ENCODE measurements at regions not wholly inside any gene's neighbourhood (a gene's known extent, or its start where the extent isn't known, plus 50 kb on each side); places are given as distances from the start of the nearest gene placed in this dataset.

DNA sequence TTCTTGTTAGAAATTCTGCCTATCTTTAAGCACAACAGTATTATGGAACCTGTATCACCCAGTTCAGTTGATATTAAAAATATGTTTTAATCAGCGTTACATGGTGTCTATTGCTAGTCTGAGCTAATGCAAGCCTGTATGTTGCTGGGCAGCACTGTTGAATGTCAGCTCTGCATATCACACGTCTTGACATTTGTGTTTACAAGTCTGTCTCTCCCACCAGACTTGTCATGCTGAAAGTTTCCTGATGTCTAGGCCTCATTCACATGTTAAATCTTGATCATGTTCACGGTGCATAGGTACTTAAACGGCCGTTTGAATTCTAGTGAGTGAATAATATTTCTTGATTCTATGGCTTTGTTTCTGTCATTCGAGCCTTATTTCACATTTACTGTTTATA is 385.0 kb downstream of the SOCS6 start:
- Mint-ChIP-seq H3K4me3 (ENCODE audit: unreplicated experiment) (no peak overlapping the region), H3K9me3 (ENCODE audit: unreplicated experiment) (no peaks in the 10 kb centered on the region), H3K4me1 (ENCODE audit: insufficient read depth, unreplicated experiment) (no peaks in the 10 kb centered on the region), H3K27me3 (ENCODE audit: insufficient read depth, unreplicated experiment) (peaks cover 4% of the 10 kb centered on the region), H3K27ac (ENCODE audit: low read depth, unreplicated experiment) (no peak overlapping the region), H3K36me3 (ENCODE audit: insufficient read depth, unreplicated experiment) (no peaks in the 10 kb centered on the region)
- no peak for DNase-seq (ENCODE audit: unreplicated experiment)
- CTCF ChIA-PET = interaction anchor here (1.1 kb wide), 1 partner anchor 15 kb away, joined by 3 read pairs; no protein-coding TSS in a partner anchor
- POLR2A ChIA-PET = interaction anchor here (1.2 kb wide), 1 partner anchor 10 kb away, joined by 3 read pairs; no protein-coding TSS in a partner anchor
- TF ChIP-seq, protein P1, sequence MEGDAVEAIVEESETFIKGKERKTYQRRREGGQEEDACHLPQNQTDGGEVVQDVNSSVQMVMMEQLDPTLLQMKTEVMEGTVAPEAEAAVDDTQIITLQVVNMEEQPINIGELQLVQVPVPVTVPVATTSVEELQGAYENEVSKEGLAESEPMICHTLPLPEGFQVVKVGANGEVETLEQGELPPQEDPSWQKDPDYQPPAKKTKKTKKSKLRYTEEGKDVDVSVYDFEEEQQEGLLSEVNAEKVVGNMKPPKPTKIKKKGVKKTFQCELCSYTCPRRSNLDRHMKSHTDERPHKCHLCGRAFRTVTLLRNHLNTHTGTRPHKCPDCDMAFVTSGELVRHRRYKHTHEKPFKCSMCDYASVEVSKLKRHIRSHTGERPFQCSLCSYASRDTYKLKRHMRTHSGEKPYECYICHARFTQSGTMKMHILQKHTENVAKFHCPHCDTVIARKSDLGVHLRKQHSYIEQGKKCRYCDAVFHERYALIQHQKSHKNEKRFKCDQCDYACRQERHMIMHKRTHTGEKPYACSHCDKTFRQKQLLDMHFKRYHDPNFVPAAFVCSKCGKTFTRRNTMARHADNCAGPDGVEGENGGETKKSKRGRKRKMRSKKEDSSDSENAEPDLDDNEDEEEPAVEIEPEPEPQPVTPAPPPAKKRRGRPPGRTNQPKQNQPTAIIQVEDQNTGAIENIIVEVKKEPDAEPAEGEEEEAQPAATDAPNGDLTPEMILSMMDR (IDR thresholded peaks at IDR 0.05; ENCODE audit: unreplicated experiment) = no peak
- intact Hi-C loops (cut with micrococcal nuclease) = no loop called here
- BruUV-seq (replicated peaks) = no TSS peak

DNA sequence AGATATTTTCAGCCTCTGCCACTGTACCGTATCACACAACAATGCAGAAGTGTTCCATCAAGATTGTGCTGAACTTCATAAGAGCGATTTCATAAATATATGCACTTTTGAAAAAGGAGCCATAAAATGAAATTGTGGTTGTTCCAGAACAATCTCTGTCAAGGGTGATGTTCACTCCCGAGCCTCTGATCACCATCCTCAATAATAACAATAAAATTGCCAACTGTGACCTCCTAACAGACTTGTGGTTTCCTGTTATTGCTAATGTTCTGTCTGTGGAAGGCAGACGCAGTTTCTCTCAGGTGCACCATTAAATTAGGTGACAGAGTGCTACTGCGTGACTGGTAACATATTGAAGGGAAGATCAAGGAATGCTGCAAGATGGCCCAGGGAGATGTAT is 383.7 kb downstream of the SOCS6 start:
- Mint-ChIP-seq H3K9me3 (ENCODE audit: unreplicated experiment) (no peaks in the 10 kb centered on the region), H3K27ac (ENCODE audit: low read depth, unreplicated experiment) (no peak overlapping the region), H3K27me3 (ENCODE audit: insufficient read depth, unreplicated experiment) (no peaks in the 10 kb centered on the region), H3K36me3 (ENCODE audit: insufficient read depth, unreplicated experiment) (no peaks in the 10 kb centered on the region), H3K4me1 (ENCODE audit: insufficient read depth, unreplicated experiment) (no peaks in the 10 kb centered on the region), H3K4me3 (ENCODE audit: unreplicated experiment) (no peak overlapping the region)
- intact Hi-C loops (cut with micrococcal nuclease) = no loop called here
- POLR2A ChIA-PET = no interaction called here
- no peak for DNase-seq (ENCODE audit: unreplicated experiment)
- BruUV-seq (replicated peaks) = no TSS peak
- TF ChIP-seq, protein P1 (IDR thresholded peaks at IDR 0.05; ENCODE audit: unreplicated experiment) = no peak
- CTCF ChIA-PET = no interaction called here

DNA sequence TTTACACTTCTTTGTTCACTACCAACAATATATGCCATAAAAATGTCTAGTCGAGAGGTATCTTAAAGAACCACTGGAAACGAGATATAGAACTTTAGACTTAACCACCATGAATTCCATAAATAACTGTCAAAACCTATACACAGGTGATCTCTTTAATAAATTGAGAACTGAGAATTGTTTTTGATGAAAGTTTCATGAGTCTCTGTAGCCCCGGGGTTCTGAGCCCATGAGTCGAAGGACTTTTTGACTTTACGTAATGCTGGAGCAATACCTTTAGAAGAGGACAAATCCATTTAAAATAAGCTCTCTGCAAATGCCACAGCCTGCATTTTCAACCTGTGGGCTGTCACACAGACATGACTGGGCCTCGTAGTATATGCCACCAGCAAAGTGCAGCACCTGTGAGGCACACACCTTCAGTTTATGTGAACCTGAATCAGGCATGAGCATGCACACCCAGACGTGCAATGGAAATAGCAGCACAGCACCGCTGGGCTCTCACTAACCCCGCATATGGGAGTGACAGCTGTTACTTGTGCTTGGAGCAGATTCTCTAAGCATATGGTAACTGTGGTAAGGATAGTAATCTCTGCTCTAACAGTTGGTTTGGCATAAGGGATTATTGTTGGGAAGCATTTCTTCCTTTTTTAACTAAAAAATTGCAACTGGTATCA is 383.2 kb downstream of the SOCS6 start:
- Mint-ChIP-seq H3K27me3 (ENCODE audit: insufficient read depth, unreplicated experiment) (no peaks in the 10 kb centered on the region), H3K9me3 (ENCODE audit: unreplicated experiment) (no peaks in the 10 kb centered on the region), H3K4me3 (ENCODE audit: unreplicated experiment) (no peak overlapping the region), H3K27ac (ENCODE audit: low read depth, unreplicated experiment) (no peak overlapping the region), H3K4me1 (ENCODE audit: insufficient read depth, unreplicated experiment) (no peaks in the 10 kb centered on the region), H3K36me3 (ENCODE audit: insufficient read depth, unreplicated experiment) (no peaks in the 10 kb centered on the region)
- ChIA-PET POLR2A (no interaction called here), CTCF (no interaction called here)
- intact Hi-C loops (cut with micrococcal nuclease) = no loop called here
- TF ChIP-seq, protein P1 (IDR thresholded peaks at IDR 0.05; ENCODE audit: unreplicated experiment) = no peak
- DNase-seq (ENCODE audit: unreplicated experiment) = no peak
- no TSS peak for BruUV-seq (replicated peaks)

DNA sequence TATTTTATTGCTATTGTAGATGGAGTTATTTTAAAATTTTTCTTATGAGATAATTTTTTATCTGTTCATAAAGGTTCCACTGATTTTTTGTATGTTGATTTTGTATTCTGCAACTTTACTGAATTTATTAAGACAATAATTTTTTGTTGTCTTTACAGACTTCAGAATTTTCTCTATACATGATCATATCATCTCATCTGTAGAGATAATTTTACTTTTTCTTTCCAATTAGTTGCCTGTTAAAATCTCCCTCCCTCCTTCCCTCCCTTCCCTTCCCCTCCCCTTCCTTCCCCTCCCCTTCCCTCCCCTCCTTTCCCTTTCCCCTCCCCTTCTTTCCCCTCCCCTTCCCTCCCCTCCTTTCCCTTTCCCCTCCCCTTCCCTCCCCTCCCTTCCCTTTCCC is 378.1 kb downstream of the SOCS6 start:
- Mint-ChIP-seq H3K4me3 (ENCODE audit: unreplicated experiment) (no peak overlapping the region), H3K36me3 (ENCODE audit: insufficient read depth, unreplicated experiment) (no peaks in the 10 kb centered on the region), H3K9me3 (ENCODE audit: unreplicated experiment) (no peaks in the 10 kb centered on the region), H3K27ac (ENCODE audit: low read depth, unreplicated experiment) (no peak overlapping the region), H3K27me3 (ENCODE audit: insufficient read depth, unreplicated experiment) (peaks cover 14% of the 10 kb centered on the region), H3K4me1 (ENCODE audit: insufficient read depth, unreplicated experiment) (no peaks in the 10 kb centered on the region)
- ChIA-PET POLR2A (no interaction called here), CTCF (interaction anchor here (0.6 kb wide), 1 partner anchor 185 kb away, joined by 3 read pairs; no protein-coding TSS in a partner anchor)
- TF ChIP-seq, protein P1 (IDR thresholded peaks at IDR 0.05; ENCODE audit: unreplicated experiment) = no peak
- intact Hi-C loops (cut with micrococcal nuclease) = no loop called here
- DNase-seq (ENCODE audit: unreplicated experiment) = no peak
- no TSS peak for BruUV-seq (replicated peaks)

All from MCF 10A (cell line).